ENCODE measurements at regions not wholly inside any gene's neighbourhood (a gene's known extent, or its start where the extent isn't known, plus 50 kb on each side); places are given as distances from the start of the nearest gene placed in this dataset.
"Not testable (repeated sequence)": the region's sequence is repeated elsewhere in the genome, so short reads cannot be mapped to it uniquely, and the experiment has no call there.

- DNase-seq = not testable (repeated sequence)
Observed at GRCh38 chr4:55696424-55696823, 60.3 kb upstream of the NMU start.

- DNase-seq = no peak
Observed at GRCh38 chr4:55706541-55706940, 70.4 kb upstream of the NMU start.

- DNase-seq = no peak
Observed at GRCh38 chr4:55707507-55707906, 71.4 kb upstream of the NMU start.

GRCh38 chr4:55707991-55708390 is 71.9 kb upstream of the NMU start:
- DNase-seq = not testable (repeated sequence)

- not testable (repeated sequence) for DNase-seq
Observed at GRCh38 chr4:55712835-55713234, 76.7 kb upstream of the NMU start.

- DNase-seq = no peak
Observed at GRCh38 chr4:55721651-55722050, 85.6 kb upstream of the NMU start.

GRCh38 chr4:55722132-55722531 is 86.0 kb upstream of the NMU start:
- peak; percentile 6 for DNase-seq

GRCh38 chr4:55723403-55723802 is 87.3 kb upstream of the NMU start:
- no peak for DNase-seq

- DNase-seq = no peak
Observed at GRCh38 chr4:55725057-55725456, 89.0 kb upstream of the NMU start.

GRCh38 chr4:55727746-55728145 is 91.6 kb upstream of the NMU start:
- DNase-seq = no peak

- no peak for DNase-seq
Observed at GRCh38 chr4:55729351-55730279, 90.0 kb upstream of the EXOC1L start.

GRCh38 chr4:55730280-55730931 is 89.2 kb upstream of the EXOC1L start:
- DNase-seq = no peak

GRCh38 chr4:55731959-55732358 is 87.6 kb upstream of the EXOC1L start:
- no peak for DNase-seq

- DNase-seq = no peak
Observed at GRCh38 chr4:55732864-55733263, 86.7 kb upstream of the EXOC1L start.

- DNase-seq = no peak
Observed at GRCh38 chr4:55733932-55734331, 85.7 kb upstream of the EXOC1L start.

GRCh38 chr4:55736605-55737183 is 82.9 kb upstream of the EXOC1L start:
- DNase-seq = no peak

- DNase-seq = no peak
Observed at GRCh38 chr4:55742655-55743202, 76.9 kb upstream of the EXOC1L start.

- DNase-seq = no peak
Observed at GRCh38 chr4:55744369-55744768, 75.2 kb upstream of the EXOC1L start.

- no peak for DNase-seq
Observed at GRCh38 chr4:55745014-55745413, 74.6 kb upstream of the EXOC1L start.

GRCh38 chr4:55747793-55748192 is 71.8 kb upstream of the EXOC1L start:
- DNase-seq = no peak

- no peak for DNase-seq
Observed at GRCh38 chr4:55749666-55750065, 69.9 kb upstream of the EXOC1L start.

- DNase-seq = no peak
Observed at GRCh38 chr4:55752810-55753209, 66.8 kb upstream of the EXOC1L start.

- DNase-seq = no peak
Observed at GRCh38 chr4:55753856-55754255, 65.7 kb upstream of the EXOC1L start.
